ENCODE measurements at regions not wholly inside any gene's neighbourhood (a gene's known extent, or its start where the extent isn't known, plus 50 kb on each side); places are given as distances from the start of the nearest gene placed in this dataset.

DNA sequence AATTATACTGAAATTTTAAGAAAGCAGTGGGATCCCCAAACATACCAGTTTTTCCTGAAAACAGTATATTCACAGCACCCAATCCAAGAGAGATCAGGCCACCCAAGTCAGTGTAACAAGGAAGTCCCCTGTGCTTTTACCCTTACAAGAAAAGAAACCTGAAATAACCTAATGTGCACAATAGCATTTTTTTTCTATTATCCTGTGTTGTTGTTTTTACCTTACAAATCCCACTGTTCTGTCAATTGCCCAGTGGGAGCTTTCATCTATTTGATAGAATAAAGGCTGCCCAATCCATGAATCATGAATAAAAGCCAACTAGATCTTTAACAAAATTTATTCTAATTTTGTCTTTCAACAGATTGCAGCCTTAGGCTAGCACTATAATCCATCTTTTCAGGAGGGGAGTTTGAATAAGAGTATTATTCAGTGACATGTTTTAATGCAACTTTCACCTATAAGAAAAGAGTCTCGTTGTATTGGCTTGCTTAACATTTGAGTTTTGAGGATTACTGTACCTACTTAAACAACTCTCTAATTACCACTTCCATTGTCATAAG is 457.4 kb downstream of the TRHDE start:
- TF ChIP-seq GABPA (IDR thresholded peaks at IDR 0.05 in 1 of 2, conservative IDR thresholded peaks at IDR 0.05 in 1 of 2) (no peak), YY1 (IDR thresholded peaks at IDR 0.05) (no peak), CTCF (IDR thresholded peaks at IDR 0.05; ENCODE audit: low read depth, low read length, missing input control) (no peak), REST (IDR thresholded peaks at IDR 0.05) (no peak), TAF1 (conservative IDR thresholded peaks at IDR 0.05) (no peak), SP1 (IDR thresholded peaks at IDR 0.05) (no peak), RAD21 (IDR thresholded peaks at IDR 0.05) (no peak), EGR1 (IDR thresholded peaks at IDR 0.05; ENCODE audit: low read depth in 2 of 2) (no peak), JUND (IDR thresholded peaks at IDR 0.05) (no peak), FOXA1 (IDR thresholded peaks at IDR 0.05) (no peak), FOXA2 (IDR thresholded peaks at IDR 0.05) (no peak), NR2F2 (IDR thresholded peaks at IDR 0.05) (no peak)
- TF ChIP-seq, protein P1, sequence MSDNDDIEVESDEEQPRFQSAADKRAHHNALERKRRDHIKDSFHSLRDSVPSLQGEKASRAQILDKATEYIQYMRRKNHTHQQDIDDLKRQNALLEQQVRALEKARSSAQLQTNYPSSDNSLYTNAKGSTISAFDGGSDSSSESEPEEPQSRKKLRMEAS (IDR thresholded peaks at IDR 0.05) = no peak
- TF ChIP-seq, protein P2, sequence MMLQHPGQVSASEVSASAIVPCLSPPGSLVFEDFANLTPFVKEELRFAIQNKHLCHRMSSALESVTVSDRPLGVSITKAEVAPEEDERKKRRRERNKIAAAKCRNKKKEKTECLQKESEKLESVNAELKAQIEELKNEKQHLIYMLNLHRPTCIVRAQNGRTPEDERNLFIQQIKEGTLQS (IDR thresholded peaks at IDR 0.05) = no peak
